ENCODE measurements at regions not wholly inside any gene's neighbourhood (a gene's known extent, or its start where the extent isn't known, plus 50 kb on each side); places are given as distances from the start of the nearest gene placed in this dataset.

DNA sequence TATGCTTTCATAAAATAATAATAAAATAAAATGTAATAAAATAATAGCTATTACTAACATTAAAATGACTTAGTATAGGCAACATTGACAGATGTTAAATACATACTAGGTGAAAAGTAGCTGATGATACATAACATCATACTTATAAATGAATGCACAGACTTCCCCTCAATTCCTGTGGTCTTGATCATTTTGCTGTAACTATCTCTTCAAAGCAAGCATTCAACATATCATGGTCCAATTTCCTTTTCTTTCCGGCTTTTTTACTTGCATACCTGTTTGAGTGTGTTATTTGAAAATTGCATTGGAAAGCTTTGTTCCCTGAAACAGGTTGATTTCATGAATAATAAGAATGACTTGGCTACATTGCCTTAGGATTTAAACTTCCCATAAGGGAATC is 309.3 kb downstream of the HDGFL1 start:
- ChIA-PET CTCF (no interaction called here), POLR2A (ENCODE audit: unreplicated experiment) (no interaction called here)
- no peaks in the 10 kb centered on the region for H3K79me2 ChIP-seq (ENCODE audit: low read depth)
- intact Hi-C loops (cut with micrococcal nuclease; ENCODE audit: unreplicated experiment) = no loop called here
- peaks cover 10% of the 10 kb centered on the region for H3F3A ChIP-seq (ENCODE audit: insufficient read depth, low read depth)
- DNase-seq = no peak
- no peaks in the 10 kb centered on the region for H4K20me1 ChIP-seq (ENCODE audit: insufficient read depth)
- no peak overlapping the region for H3K4me2 ChIP-seq
- H3K4me1 ChIP-seq (replicated peaks; ENCODE audit: insufficient read depth) = peaks cover 17% of the 10 kb centered on the region
- no peak overlapping the region for H2AFZ ChIP-seq
- no peak overlapping the region for H3K4me3 ChIP-seq
- no peaks in the 10 kb centered on the region for H3K9me3 ChIP-seq (ENCODE audit: insufficient read depth, low read depth)
- no peaks in the 10 kb centered on the region for H3K36me3 ChIP-seq (ENCODE audit: low read depth)
- no peaks in the 10 kb centered on the region for H3K27me3 ChIP-seq (ENCODE audit: insufficient read depth, low read depth)
- TF ChIP-seq EZH2 (IDR thresholded peaks at IDR 0.05; ENCODE audit: low read depth) = no peak
- TF ChIP-seq, protein P1, sequence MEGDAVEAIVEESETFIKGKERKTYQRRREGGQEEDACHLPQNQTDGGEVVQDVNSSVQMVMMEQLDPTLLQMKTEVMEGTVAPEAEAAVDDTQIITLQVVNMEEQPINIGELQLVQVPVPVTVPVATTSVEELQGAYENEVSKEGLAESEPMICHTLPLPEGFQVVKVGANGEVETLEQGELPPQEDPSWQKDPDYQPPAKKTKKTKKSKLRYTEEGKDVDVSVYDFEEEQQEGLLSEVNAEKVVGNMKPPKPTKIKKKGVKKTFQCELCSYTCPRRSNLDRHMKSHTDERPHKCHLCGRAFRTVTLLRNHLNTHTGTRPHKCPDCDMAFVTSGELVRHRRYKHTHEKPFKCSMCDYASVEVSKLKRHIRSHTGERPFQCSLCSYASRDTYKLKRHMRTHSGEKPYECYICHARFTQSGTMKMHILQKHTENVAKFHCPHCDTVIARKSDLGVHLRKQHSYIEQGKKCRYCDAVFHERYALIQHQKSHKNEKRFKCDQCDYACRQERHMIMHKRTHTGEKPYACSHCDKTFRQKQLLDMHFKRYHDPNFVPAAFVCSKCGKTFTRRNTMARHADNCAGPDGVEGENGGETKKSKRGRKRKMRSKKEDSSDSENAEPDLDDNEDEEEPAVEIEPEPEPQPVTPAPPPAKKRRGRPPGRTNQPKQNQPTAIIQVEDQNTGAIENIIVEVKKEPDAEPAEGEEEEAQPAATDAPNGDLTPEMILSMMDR (conservative IDR thresholded peaks at IDR 0.05) = no peak
- no TSS peak for BruUV-seq (replicated peaks)
- H3K9me2 ChIP-seq (ENCODE audit: insufficient read depth) = no peaks in the 10 kb centered on the region
- no peak overlapping the region for H3K27ac ChIP-seq

DNA sequence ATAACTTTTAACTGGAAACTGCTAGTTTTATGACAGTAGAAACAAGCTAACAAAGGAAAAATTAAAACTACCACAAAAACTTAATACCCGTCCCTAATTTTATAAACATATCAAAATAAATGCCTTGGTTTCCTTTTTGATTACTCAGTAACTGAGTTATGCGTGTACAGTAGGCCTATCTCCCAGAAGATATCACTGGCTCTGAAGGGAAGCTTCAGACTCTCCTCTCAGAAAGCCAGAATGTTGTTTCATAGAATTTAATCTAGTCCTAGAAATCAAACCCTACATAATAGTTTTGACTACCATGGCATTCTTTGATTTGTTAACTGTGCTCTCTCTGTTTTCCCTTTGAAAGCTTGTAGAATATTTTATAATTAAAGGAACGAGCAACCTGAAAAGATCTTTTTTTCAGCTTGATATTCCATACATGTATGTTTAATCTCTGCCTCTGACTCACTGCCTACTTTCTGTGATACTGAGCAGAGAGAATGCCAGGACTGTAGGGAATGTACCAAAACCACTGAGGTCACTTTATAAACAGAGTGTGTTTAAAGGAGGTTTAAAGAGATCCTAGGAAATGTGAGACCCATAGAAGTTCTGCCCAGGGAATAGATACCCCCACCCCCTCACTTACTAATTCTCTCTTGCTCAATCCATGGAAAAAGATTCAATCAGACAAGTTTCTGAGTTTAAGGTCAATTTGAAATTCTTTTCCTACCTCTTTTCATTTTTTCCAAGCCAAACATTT is 311.5 kb downstream of the HDGFL1 start:
- peak; percentile 39 to 94 for DNase-seq
- TF ChIP-seq EZH2 (IDR thresholded peaks at IDR 0.05; ENCODE audit: low read depth) = no peak
- TF ChIP-seq, protein P1 (conservative IDR thresholded peaks at IDR 0.05) = no peak
- H3K9me3 ChIP-seq (ENCODE audit: insufficient read depth, low read depth) = peaks cover 4% of the 10 kb centered on the region; the same call in 1 of the 2 replicates
- TSS peak; percentile 98 for BruUV-seq (replicated peaks)
- H2AFZ ChIP-seq = peak overlapping the region; percentile 72
- no peaks in the 10 kb centered on the region for H3K27me3 ChIP-seq (ENCODE audit: insufficient read depth, low read depth)
- no peaks in the 10 kb centered on the region for H3K79me2 ChIP-seq (ENCODE audit: low read depth)
- ChIA-PET POLR2A (ENCODE audit: unreplicated experiment) (interaction anchor here (0.6 to 1.1 kb wide), 7 partner anchors 12 to 1288 kb away, joined by 3 to 14 read pairs (median 5); partner anchors contain the start of gene SOX4), CTCF (interaction anchor here (0.7 kb wide), 1 partner anchor 374 kb away, joined by 4 read pairs; no protein-coding TSS in a partner anchor)
- H3K36me3 ChIP-seq (ENCODE audit: low read depth) = no peaks in the 10 kb centered on the region
- intact Hi-C loops (cut with micrococcal nuclease; ENCODE audit: unreplicated experiment) = loop anchor here (1.0 kb wide), 2 partner anchors 11 to 53 kb away; no protein-coding TSS in a partner anchor
- H3F3A ChIP-seq (ENCODE audit: insufficient read depth, low read depth) = peaks cover 10% of the 10 kb centered on the region
- H3K27ac ChIP-seq = peak overlapping the region; percentile 95
- H3K4me3 ChIP-seq = no peak overlapping the region
- no peaks in the 10 kb centered on the region for H4K20me1 ChIP-seq (ENCODE audit: insufficient read depth)
- H3K9me2 ChIP-seq (ENCODE audit: insufficient read depth) = no peaks in the 10 kb centered on the region
- H3K4me2 ChIP-seq = peak overlapping the region; percentile 55
- peaks cover 17% of the 10 kb centered on the region for H3K4me1 ChIP-seq (replicated peaks; ENCODE audit: insufficient read depth)

DNA sequence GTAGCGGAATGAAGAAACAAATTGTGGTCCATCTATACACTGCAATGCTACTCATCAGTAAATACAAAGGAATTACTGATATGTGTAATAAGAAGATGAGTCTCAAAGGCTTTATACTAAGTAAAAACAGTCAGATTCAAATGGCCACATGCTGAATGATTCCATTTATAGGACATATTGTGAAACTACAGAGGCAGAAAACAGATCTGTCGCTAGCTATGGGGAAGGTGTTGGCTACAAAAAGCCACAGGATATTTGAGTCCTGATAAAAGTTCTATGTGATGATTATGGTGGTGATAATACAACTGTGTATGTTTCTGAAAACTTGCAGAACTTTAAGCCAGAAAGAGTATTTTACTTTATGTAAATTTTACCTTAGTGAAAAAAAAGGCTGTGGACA is 313.2 kb downstream of the HDGFL1 start:
- no peak overlapping the region for H3K27ac ChIP-seq
- CTCF ChIA-PET = no interaction called here
- no peak overlapping the region for H3K4me3 ChIP-seq
- H3K9me3 ChIP-seq (ENCODE audit: insufficient read depth, low read depth) = peaks cover 4% of the 10 kb centered on the region; the same call in 1 of the 2 replicates
- H3K4me1 ChIP-seq (replicated peaks; ENCODE audit: insufficient read depth) = peaks cover 19% of the 10 kb centered on the region
- peaks cover 10% of the 10 kb centered on the region for H3F3A ChIP-seq (ENCODE audit: insufficient read depth, low read depth)
- H3K4me2 ChIP-seq = no peak overlapping the region
- no peak overlapping the region for H2AFZ ChIP-seq
- intact Hi-C loops (cut with micrococcal nuclease; ENCODE audit: unreplicated experiment) = no loop called here
- POLR2A ChIA-PET (ENCODE audit: unreplicated experiment) = no interaction called here
- DNase-seq = no peak
- H3K36me3 ChIP-seq (ENCODE audit: low read depth) = no peaks in the 10 kb centered on the region
- H3K79me2 ChIP-seq (ENCODE audit: low read depth) = no peaks in the 10 kb centered on the region
- no peak for TF ChIP-seq EZH2 (IDR thresholded peaks at IDR 0.05; ENCODE audit: low read depth)
- TF ChIP-seq, protein P1 (conservative IDR thresholded peaks at IDR 0.05) = no peak
- H4K20me1 ChIP-seq (ENCODE audit: insufficient read depth) = no peaks in the 10 kb centered on the region
- BruUV-seq (replicated peaks) = no TSS peak
- no peaks in the 10 kb centered on the region for H3K9me2 ChIP-seq (ENCODE audit: insufficient read depth)
- no peaks in the 10 kb centered on the region for H3K27me3 ChIP-seq (ENCODE audit: insufficient read depth, low read depth)
